ENCODE measurements at regions not wholly inside any gene's neighbourhood (a gene's known extent, or its start where the extent isn't known, plus 50 kb on each side); places are given as distances from the start of the nearest gene placed in this dataset.

DNA sequence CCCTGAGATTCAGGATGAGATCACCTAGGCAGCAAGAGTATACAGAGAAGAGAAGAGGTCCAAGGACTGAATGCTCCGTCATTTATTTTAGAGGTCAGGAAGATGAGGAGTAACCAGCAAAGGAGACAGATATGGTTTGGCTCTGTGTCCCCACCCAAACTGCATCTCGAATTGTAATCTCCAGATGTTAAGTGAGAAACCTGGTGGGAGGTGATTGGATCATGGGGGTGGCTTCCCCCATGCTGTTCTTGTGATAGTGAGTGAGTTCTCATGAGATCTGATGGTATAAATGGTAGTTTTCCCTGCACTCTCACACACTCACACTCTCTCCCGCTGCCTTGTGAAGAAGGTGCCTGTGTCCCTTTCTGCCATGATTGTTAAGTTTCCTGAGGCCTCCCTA is 60.8 kb downstream of the MID1IP1 start:
- Mint-ChIP-seq H3K36me3 (ENCODE audit: low read depth) (no peaks in the 10 kb centered on the region), H3K4me1 (no peaks in the 10 kb centered on the region), H3K9me3 (no peaks in the 10 kb centered on the region), H3K4me3 (no peak overlapping the region), H3K27ac (no peak overlapping the region), H3K27me3 (no peaks in the 10 kb centered on the region)
- DNase-seq: no peak
- TF ChIP-seq, protein P1, sequence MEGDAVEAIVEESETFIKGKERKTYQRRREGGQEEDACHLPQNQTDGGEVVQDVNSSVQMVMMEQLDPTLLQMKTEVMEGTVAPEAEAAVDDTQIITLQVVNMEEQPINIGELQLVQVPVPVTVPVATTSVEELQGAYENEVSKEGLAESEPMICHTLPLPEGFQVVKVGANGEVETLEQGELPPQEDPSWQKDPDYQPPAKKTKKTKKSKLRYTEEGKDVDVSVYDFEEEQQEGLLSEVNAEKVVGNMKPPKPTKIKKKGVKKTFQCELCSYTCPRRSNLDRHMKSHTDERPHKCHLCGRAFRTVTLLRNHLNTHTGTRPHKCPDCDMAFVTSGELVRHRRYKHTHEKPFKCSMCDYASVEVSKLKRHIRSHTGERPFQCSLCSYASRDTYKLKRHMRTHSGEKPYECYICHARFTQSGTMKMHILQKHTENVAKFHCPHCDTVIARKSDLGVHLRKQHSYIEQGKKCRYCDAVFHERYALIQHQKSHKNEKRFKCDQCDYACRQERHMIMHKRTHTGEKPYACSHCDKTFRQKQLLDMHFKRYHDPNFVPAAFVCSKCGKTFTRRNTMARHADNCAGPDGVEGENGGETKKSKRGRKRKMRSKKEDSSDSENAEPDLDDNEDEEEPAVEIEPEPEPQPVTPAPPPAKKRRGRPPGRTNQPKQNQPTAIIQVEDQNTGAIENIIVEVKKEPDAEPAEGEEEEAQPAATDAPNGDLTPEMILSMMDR (IDR thresholded peaks at IDR 0.05): no peak
- intact Hi-C loops (cut with micrococcal nuclease): no loop called here
- CTCF ChIA-PET: no interaction called here
- POLR2A ChIA-PET: interaction anchor here (0.6 kb wide), 1 partner anchor 15 kb away, joined by 3 read pairs; no protein-coding TSS in a partner anchor
- no peak for ATAC-seq (ENCODE audit: low read depth)

DNA sequence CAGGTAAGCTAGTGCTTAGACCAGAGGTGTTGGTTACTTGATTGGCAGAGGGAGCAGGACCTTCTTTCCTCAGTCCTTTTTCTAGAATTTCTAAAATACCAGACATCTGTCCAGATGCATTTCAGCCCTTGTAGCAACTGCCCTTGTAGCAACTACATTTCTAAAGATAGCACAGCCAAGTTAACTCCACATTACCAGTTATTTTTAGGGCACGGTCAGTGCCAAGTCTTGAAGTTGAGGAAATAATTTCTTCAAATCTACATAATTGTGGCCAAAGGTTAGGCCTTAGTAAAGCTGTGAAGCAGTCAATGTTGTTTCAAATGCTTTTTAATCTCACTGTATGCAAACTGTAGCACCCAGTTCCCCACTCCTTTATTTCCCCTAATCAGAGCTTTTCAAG is 62.9 kb downstream of the MID1IP1 start:
- Mint-ChIP-seq H3K4me1 (no peaks in the 10 kb centered on the region), H3K4me3 (no peak overlapping the region), H3K9me3 (no peaks in the 10 kb centered on the region), H3K27ac (no peak overlapping the region), H3K36me3 (ENCODE audit: low read depth) (no peaks in the 10 kb centered on the region), H3K27me3 (no peaks in the 10 kb centered on the region)
- CTCF ChIA-PET: interaction anchor here (1.4 kb wide), 1 partner anchor 15 kb away, joined by 3 read pairs; no protein-coding TSS in a partner anchor
- intact Hi-C loops (cut with micrococcal nuclease): no loop called here
- POLR2A ChIA-PET: no interaction called here
- ATAC-seq (ENCODE audit: low read depth) (no peak), DNase-seq (no peak)
- TF ChIP-seq, protein P1 (IDR thresholded peaks at IDR 0.05): no peak

DNA sequence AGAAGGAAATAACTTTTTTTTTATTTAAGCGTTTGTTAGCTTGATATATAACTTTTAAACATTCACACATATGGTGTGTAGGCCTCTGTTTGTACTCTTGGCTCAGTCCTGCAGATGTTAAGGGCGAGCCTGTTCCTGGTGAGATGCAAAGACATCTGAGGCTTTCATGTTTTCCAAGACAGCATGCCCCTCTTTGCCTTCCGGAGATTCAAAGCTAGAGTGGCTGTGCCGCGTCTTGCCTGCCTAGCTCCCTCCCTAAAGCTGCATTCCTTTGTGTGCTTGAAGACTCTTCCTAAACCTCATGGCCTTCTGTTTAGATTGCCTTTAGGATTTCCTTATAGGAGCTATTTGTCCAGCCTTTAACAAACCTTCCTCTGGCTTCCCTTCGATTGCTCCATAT is 67.1 kb downstream of the MID1IP1 start:
- Mint-ChIP-seq H3K36me3 (ENCODE audit: low read depth) (no peaks in the 10 kb centered on the region), H3K9me3 (no peaks in the 10 kb centered on the region), H3K27ac (no peak overlapping the region), H3K4me3 (no peak overlapping the region), H3K27me3 (no peaks in the 10 kb centered on the region), H3K4me1 (no peaks in the 10 kb centered on the region)
- intact Hi-C loops (cut with micrococcal nuclease): no loop called here
- ATAC-seq (ENCODE audit: low read depth) (no peak), DNase-seq (no peak)
- ChIA-PET POLR2A (interaction anchor here (1.5 kb wide), 1 partner anchor 12 kb away, joined by 5 read pairs; no protein-coding TSS in a partner anchor), CTCF (no interaction called here)
- TF ChIP-seq, protein P1 (IDR thresholded peaks at IDR 0.05): no peak

DNA sequence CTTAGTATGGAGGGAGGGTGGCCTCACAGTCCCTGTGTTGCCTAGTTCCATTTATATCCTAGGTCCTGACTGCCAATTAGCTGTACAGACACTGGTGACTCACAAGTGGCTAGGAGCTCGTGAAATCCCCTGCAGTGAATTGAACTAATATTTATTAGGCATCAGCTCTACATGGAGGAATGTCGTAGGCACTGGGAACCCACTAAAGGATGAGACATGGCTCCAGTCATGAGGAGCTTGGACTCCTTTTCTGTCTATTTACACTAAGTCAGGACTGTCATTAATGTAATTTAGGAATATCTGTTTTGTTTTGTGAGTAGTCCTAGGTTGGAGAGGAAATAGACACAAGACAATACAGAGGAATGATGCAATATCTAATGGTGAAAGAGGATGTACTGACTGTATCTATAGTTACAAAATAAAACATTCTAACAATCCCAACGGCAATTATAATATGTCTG is 67.7 kb downstream of the MID1IP1 start:
- H3K4me3 Mint-ChIP-seq: no peak overlapping the region
- ATAC-seq (ENCODE audit: low read depth): no peak
- POLR2A ChIA-PET: interaction anchor here (1.5 kb wide), 1 partner anchor 11 kb away, joined by 5 read pairs; no protein-coding TSS in a partner anchor
- TF ChIP-seq, protein P1 (IDR thresholded peaks at IDR 0.05): no peak
- no peaks in the 10 kb centered on the region for H3K9me3 Mint-ChIP-seq
- no peaks in the 10 kb centered on the region for H3K27me3 Mint-ChIP-seq
- H3K27ac Mint-ChIP-seq: no peak overlapping the region
- CTCF ChIA-PET: no interaction called here
- intact Hi-C loops (cut with micrococcal nuclease): no loop called here
- H3K36me3 Mint-ChIP-seq (ENCODE audit: low read depth): no peaks in the 10 kb centered on the region
- no peaks in the 10 kb centered on the region for H3K4me1 Mint-ChIP-seq
- no peak for DNase-seq

DNA sequence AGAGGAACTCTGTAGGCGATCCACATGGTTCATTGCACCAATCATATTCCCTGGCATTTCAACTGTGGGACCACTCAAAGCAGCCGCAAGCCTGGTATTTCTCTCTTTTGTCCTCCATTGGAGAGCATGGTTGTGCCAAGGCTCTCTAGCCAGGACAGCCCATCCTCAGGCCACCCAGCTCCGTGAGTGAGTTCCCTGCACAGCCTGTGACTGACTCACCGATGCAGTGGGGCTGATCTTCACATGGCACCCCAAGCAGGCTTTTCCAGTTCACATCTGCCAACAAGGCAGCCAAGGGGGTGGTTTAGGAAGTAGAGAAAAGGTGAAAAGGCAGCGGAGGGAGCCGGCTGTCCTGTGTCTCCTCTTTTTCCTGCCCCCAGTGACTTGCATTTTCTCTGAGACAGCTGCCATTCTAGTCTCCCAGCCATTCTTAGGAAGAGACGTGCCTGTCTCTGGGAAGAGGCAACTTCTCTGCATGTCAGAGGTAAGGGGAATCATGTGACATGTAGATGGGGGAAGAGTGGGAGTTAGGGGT is 69.2 kb downstream of the MID1IP1 start:
- ATAC-seq (ENCODE audit: low read depth) (no peak), DNase-seq (no peak)
- H3K27ac Mint-ChIP-seq: no peak overlapping the region
- no peaks in the 10 kb centered on the region for H3K4me1 Mint-ChIP-seq
- no peaks in the 10 kb centered on the region for H3K36me3 Mint-ChIP-seq (ENCODE audit: low read depth)
- intact Hi-C loops (cut with micrococcal nuclease): no loop called here
- ChIA-PET POLR2A (no interaction called here), CTCF (no interaction called here)
- H3K27me3 Mint-ChIP-seq: no peaks in the 10 kb centered on the region
- H3K9me3 Mint-ChIP-seq: no peaks in the 10 kb centered on the region
- H3K4me3 Mint-ChIP-seq: no peak overlapping the region
- TF ChIP-seq, protein P1 (IDR thresholded peaks at IDR 0.05): no peak
